GM13977 (cell line): ENCODE measurements at regions not wholly inside any gene's neighbourhood (a gene's known extent, or its start where the extent isn't known, plus 50 kb on each side); places are given as distances from the start of the nearest gene placed in this dataset.
"Not testable (repeated sequence)": the region's sequence is repeated elsewhere in the genome, so short reads cannot be mapped to it uniquely, and the experiment has no call there.

Experiments used
- DNase-seq: peaks from one replicate; pipeline ENCODE4 v3.0.0; 2012; ENCODE audit warnings: low spot score
- CTCF ChIP-seq: IDR thresholded peaks from 2 replicates; pipeline ENCODE4 v1.5.1; 2012; ENCODE audit warnings: mild to moderate bottlenecking, control low read depth; ENCODE audit not compliant: insufficient read depth; ENCODE audit errors: extremely low read depth, missing control alignments
- in situ Hi-C: fragments of 300-500 bp; cut with MboI; formaldehyde crosslinking; loops from one replicate; pipeline ENCODE4 v1.12.0; 2022; ENCODE audit warnings: low sequenced_read_pairs, low pct_unique_long_range_greater_than_20kb, mixed read lengths, inconsistent platforms; ENCODE audit not compliant: unreplicated experiment

GRCh38 chr6:121780325-121781321 is 345.2 kb downstream of the GJA1 start:
- in situ Hi-C loops, result no loop called here
- DNase-seq, result no peak
- TF ChIP-seq CTCF, result no peak

GRCh38 chr6:121791396-121792315 is 356.2 kb downstream of the GJA1 start:
- TF ChIP-seq CTCF, result no peak
- in situ Hi-C loops, result no loop called here
- DNase-seq, result no peak

- in situ Hi-C loops, result no loop called here
- no peak for DNase-seq
- no peak for TF ChIP-seq CTCF
Measured at GRCh38 chr6:121794630-121795029, 359.2 kb downstream of the GJA1 start.

- in situ Hi-C loops, DNase-seq: not testable (repeated sequence)
Measured at GRCh38 chr6:121797598-121797997, 362.2 kb downstream of the GJA1 start.

- in situ Hi-C loops, result not testable (repeated sequence)
Measured at GRCh38 chr6:121798126-121798525, 362.7 kb downstream of the GJA1 start.

GRCh38 chr6:121799574-121799973 is 364.1 kb downstream of the GJA1 start:
- no peak for DNase-seq
- in situ Hi-C loops, result no loop called here
- TF ChIP-seq CTCF, result no peak

More at GRCh38 chr6:121798126-121798525, 362.7 kb downstream of the GJA1 start:
- not testable (repeated sequence) for DNase-seq

GRCh38 chr6:121800047-121800446 is 364.6 kb downstream of the GJA1 start:
- no peak for DNase-seq
- TF ChIP-seq CTCF, result no peak
- in situ Hi-C loops, result no loop called here
